IPS-18a (cell line): ENCODE measurements at regions not wholly inside any gene's neighbourhood (a gene's known extent, or its start where the extent isn't known, plus 50 kb on each side); places are given as distances from the start of the nearest gene placed in this dataset.

Source experiments
- H3K27ac ChIP-seq: one replicate; pipeline ENCODE4 v1.5.1; 2013; ENCODE audit warnings: low read length
- H3K27me3 ChIP-seq: one replicate; pipeline ENCODE4 v1.6.1; 2013; ENCODE audit warnings: mild to moderate bottlenecking, low read length; ENCODE audit not compliant: control insufficient read depth, insufficient read depth
- H3K36me3 ChIP-seq: one replicate; pipeline ENCODE4 v1.6.1; 2013; ENCODE audit warnings: low read depth, low read length; ENCODE audit not compliant: control insufficient read depth
- H3K4me1 ChIP-seq: one replicate; pipeline ENCODE4 v1.6.1; 2013; ENCODE audit warnings: low read depth, low read length; ENCODE audit not compliant: control insufficient read depth
- H3K4me3 ChIP-seq: one replicate; pipeline ENCODE4 v1.5.1; 2013; ENCODE audit warnings: low read length
- H3K9ac ChIP-seq: one replicate; pipeline ENCODE4 v1.6.1; 2013; ENCODE audit warnings: mild to moderate bottlenecking, low read length, moderate library complexity
- H3K9me3 ChIP-seq: one replicate; pipeline ENCODE4 v1.6.1; 2013; ENCODE audit warnings: low read depth, low read length; ENCODE audit not compliant: control insufficient read depth

GRCh38 chrX:94123062-94123461 is 449.1 kb downstream of the FAM133A start:
- Histone ChIP-seq H3K9ac (no peak overlapping the region), H3K4me3 (no peak overlapping the region), H3K4me1 (no peaks in the 10 kb centered on the region), H3K36me3 (no peaks in the 10 kb centered on the region), H3K27me3 (no peaks in the 10 kb centered on the region), H3K27ac (no peak overlapping the region), H3K9me3 (no peaks in the 10 kb centered on the region)

DNA sequence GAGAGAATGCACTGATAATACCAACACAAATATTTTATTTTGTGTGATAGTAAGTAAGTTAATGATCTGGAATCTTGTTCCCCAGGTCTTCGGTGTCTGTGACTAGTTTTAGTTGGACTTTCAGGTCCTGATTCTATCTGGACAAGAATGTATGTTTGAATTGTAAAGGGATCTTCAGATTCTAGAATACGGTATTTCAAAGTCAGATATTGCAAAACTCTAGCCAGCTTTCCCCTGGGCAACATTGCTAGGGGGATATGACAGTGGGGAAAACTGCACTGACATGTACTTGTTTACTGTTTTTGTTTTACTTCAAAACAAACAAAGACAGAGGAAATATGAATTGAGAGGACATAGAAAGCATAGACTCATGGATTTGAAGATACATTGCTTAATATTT is 489.0 kb downstream of the FAM133A start:
- Histone ChIP-seq H3K4me3 (no peak overlapping the region), H3K9me3 (no peaks in the 10 kb centered on the region), H3K36me3 (no peaks in the 10 kb centered on the region), H3K9ac (no peak overlapping the region), H3K27ac (no peak overlapping the region), H3K27me3 (no peaks in the 10 kb centered on the region), H3K4me1 (no peaks in the 10 kb centered on the region)

DNA sequence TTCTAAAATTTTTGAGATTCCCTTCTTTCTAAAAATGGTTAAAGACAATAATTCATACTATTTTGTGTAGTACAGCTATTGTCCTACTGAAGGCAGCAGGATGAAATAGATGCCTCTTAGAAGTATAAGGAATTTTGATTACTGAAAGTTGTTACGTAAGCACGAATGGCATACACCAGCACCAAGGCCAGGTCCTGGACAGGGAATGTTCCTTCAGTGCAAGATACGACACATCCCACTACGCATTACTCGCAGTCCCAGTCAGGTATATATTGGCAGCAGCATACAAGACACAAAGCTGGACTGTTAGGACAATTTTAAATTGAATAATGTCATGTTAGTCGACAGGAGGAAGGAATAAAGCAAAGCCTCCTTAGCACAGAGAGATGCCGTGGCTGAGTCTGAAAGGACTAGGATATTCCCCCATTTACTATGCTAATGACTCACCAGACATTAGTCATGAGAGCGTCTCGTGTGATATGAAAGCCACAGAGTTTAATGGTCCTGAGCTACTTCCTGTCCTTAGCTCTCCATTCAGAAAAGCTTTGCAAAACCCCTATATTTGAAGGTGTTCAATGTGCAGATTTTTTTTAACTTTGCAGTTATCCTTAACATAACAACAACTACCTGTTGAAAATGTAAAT is 504.3 kb downstream of the FAM133A start:
- no peaks in the 10 kb centered on the region for H3K36me3 ChIP-seq
- no peak overlapping the region for H3K27ac ChIP-seq
- H3K27me3 ChIP-seq, result no peaks in the 10 kb centered on the region
- no peak overlapping the region for H3K9ac ChIP-seq
- H3K4me1 ChIP-seq, result peaks cover 6% of the 10 kb centered on the region
- peaks cover 6% of the 10 kb centered on the region for H3K9me3 ChIP-seq
- H3K4me3 ChIP-seq, result no peak overlapping the region

- no peaks in the 10 kb centered on the region for H3K36me3 ChIP-seq
- no peak overlapping the region for H3K9ac ChIP-seq
- no peaks in the 10 kb centered on the region for H3K9me3 ChIP-seq
- no peaks in the 10 kb centered on the region for H3K27me3 ChIP-seq
- H3K4me1 ChIP-seq, result no peaks in the 10 kb centered on the region
- H3K4me3 ChIP-seq, result no peak overlapping the region
- H3K27ac ChIP-seq, result no peak overlapping the region
Observed at GRCh38 chrX:94204524-94204923, 530.5 kb downstream of the FAM133A start.

DNA sequence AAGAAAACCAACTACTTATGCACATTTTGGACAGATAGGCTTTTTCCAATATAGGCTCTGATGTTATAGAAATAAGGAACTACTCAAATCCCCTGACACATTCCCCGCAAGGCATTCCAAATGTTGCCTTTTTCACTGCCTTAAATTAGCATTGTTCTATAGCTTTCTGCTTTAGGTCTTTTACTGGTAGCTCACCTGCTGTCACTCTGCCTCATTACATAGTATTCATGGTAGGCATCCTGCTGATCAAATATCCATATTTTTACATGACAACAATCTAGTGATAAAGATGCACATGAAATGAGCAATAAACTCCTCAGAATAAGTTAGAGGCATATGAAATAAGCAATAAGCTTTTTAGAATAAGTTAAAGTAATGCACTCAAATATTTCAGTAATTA is 542.7 kb downstream of the FAM133A start:
- Histone ChIP-seq H3K27ac (no peak overlapping the region), H3K36me3 (no peaks in the 10 kb centered on the region), H3K27me3 (no peaks in the 10 kb centered on the region), H3K4me3 (peak overlapping the region; percentile 20), H3K9ac (no peak overlapping the region), H3K4me1 (peaks cover 21% of the 10 kb centered on the region), H3K9me3 (peaks cover 7% of the 10 kb centered on the region)

GRCh38 chrX:94252211-94252610 is 578.2 kb downstream of the FAM133A start:
- Histone ChIP-seq H3K4me1 (peaks cover 11% of the 10 kb centered on the region), H3K27me3 (no peaks in the 10 kb centered on the region), H3K27ac (no peak overlapping the region), H3K9me3 (no peaks in the 10 kb centered on the region), H3K36me3 (no peaks in the 10 kb centered on the region), H3K9ac (no peak overlapping the region), H3K4me3 (no peak overlapping the region)

DNA sequence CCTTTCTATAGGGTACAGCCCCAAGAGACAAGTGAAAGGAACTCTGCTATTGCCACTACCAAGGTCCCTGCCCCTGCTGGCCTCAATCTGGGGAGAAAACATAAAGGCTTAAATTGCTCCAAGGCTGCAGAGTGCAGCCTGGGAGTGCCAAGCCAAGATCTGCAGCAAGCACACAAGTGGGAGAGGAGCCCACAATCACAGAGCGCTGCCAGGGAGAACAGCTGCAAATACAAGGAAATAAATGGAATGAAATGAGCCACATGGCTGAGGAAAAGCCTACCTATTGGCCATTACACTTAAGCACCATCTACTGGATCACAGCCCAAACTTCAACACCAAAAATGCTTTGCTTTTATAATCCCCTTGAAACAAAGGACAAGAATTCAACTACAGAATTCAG is 582.4 kb downstream of the FAM133A start:
- Histone ChIP-seq H3K9me3 (no peaks in the 10 kb centered on the region), H3K4me1 (no peaks in the 10 kb centered on the region), H3K27me3 (no peaks in the 10 kb centered on the region), H3K36me3 (no peaks in the 10 kb centered on the region), H3K27ac (no peak overlapping the region), H3K4me3 (no peak overlapping the region), H3K9ac (no peak overlapping the region)

GRCh38 chrX:94265323-94265722 is 591.3 kb downstream of the FAM133A start:
- Histone ChIP-seq H3K27me3 (no peaks in the 10 kb centered on the region), H3K4me1 (no peaks in the 10 kb centered on the region), H3K36me3 (no peaks in the 10 kb centered on the region), H3K4me3 (no peak overlapping the region), H3K9me3 (peaks cover 6% of the 10 kb centered on the region), H3K9ac (no peak overlapping the region), H3K27ac (no peak overlapping the region)

DNA sequence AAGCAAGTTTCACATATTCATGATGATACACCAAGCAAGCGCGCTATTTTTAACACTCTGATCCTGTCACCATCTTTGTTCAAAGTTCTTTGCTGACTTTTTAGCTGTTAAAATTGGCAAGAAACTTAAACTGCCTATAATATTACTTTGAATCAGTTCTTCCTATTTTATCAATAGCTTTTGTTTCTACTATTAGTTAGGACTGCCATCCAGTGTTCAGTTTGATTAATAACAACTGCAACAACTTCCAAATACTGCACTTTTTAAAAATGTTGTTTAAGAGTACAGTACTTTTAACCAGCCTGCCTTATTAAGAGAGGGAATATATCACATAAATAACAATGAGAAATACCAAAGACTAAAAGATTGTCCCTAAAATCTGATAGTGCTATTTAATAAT is 614.3 kb downstream of the FAM133A start:
- Histone ChIP-seq H3K4me1 (peaks cover 23% of the 10 kb centered on the region), H3K9me3 (peaks cover 3% of the 10 kb centered on the region), H3K36me3 (no peaks in the 10 kb centered on the region), H3K4me3 (peak overlapping the region; percentile 25), H3K27ac (peak overlapping the region; percentile 72), H3K27me3 (no peaks in the 10 kb centered on the region), H3K9ac (no peak overlapping the region)

DNA sequence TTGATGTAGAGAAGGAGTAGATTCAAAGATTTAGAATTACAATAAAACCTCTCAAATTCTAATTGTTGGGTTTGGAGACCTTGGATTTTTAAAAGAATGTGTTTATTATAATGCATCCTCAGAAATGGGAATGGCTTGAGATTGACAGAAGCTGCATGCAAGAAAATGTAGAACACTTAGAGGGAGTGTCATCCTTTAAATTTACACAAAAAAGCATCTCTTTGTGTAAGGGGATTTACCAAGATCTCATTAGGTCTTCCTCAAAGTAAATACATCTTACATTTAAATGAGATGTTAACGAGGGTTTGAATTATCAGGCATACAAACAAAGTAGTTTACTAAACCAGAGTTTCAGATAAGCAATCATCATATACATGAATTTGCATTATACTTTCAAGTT is 615.0 kb downstream of the FAM133A start:
- peak overlapping the region; percentile 25 for H3K4me3 ChIP-seq
- no peaks in the 10 kb centered on the region for H3K27me3 ChIP-seq
- no peaks in the 10 kb centered on the region for H3K36me3 ChIP-seq
- peaks cover 23% of the 10 kb centered on the region for H3K4me1 ChIP-seq
- H3K9me3 ChIP-seq, result peaks cover 3% of the 10 kb centered on the region
- no peak overlapping the region for H3K9ac ChIP-seq
- H3K27ac ChIP-seq, result no peak overlapping the region

- Histone ChIP-seq H3K9ac (no peak overlapping the region), H3K9me3 (peaks cover 8% of the 10 kb centered on the region), H3K36me3 (no peaks in the 10 kb centered on the region), H3K27ac (no peak overlapping the region), H3K27me3 (no peaks in the 10 kb centered on the region), H3K4me1 (no peaks in the 10 kb centered on the region), H3K4me3 (no peak overlapping the region)
Observed at GRCh38 chrX:94302446-94302845, 628.4 kb downstream of the FAM133A start.

GRCh38 chrX:94329182-94329581 is 655.2 kb downstream of the FAM133A start:
- H3K27ac ChIP-seq, result no peak overlapping the region
- H3K4me3 ChIP-seq, result no peak overlapping the region
- H3K9me3 ChIP-seq, result peaks cover under 1% of the 10 kb centered on the region
- H3K9ac ChIP-seq, result no peak overlapping the region
- peaks cover 9% of the 10 kb centered on the region for H3K4me1 ChIP-seq
- H3K27me3 ChIP-seq, result no peaks in the 10 kb centered on the region
- H3K36me3 ChIP-seq, result peaks cover 3% of the 10 kb centered on the region
